ENCODE measurements at regions not wholly inside any gene's neighbourhood (a gene's known extent, or its start where the extent isn't known, plus 50 kb on each side); places are given as distances from the start of the nearest gene placed in this dataset.

DNA sequence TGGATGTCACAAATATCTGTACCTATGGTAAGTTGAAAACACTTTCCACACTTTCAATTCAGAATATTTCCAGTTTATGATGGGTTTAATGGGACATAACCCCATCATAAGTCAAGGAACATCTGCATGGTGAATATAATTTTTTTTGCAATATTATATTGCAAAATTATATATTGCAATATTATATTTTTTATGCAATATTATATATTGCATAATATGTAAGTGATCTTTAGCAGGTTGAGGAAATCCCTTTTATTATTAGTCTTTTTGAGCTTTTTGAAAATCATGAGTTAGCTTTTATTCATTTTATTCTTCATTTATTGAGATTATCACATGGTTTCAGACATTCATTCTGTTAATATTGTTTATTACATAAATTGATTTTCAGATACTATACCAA, 342.2 kb upstream of the GALNT5 start:
- no peak for ATAC-seq
- no peaks in the 10 kb centered on the region for H3K9me3 ChIP-seq (ENCODE audit: control insufficient read depth, insufficient read depth, low read depth, low read length)
- no peak for DNase-seq (ENCODE audit: low read depth, low spot score)
- intact Hi-C loops (cut with micrococcal nuclease; ENCODE audit: unreplicated experiment) (no loop called here), in situ Hi-C loops (cut with HindIII; ENCODE audit: low pct_unique_long_range_greater_than_20kb, low sequenced_read_pairs) (no loop called here)
- ChIA-PET POLR2A (no interaction called here), CTCF (no interaction called here)
- no peak overlapping the region for H3K4me3 ChIP-seq (ENCODE audit: low read depth in 2 of 2, low read length in 2 of 2)
- no TSS peak for BruUV-seq (replicated peaks)
- H3K36me3 ChIP-seq (ENCODE audit: control insufficient read depth, insufficient read depth, low read length), result no peaks in the 10 kb centered on the region
- no peaks in the 10 kb centered on the region for H3K27me3 ChIP-seq (ENCODE audit: control insufficient read depth, insufficient read depth, low read length)
- TF ChIP-seq POLR2AphosphoS5 (IDR thresholded peaks at IDR 0.05; ENCODE audit: low read depth, low read length), result no peak
- no peaks in the 10 kb centered on the region for H3K4me1 ChIP-seq (ENCODE audit: control insufficient read depth, insufficient read depth, low read length)
- H3K27ac ChIP-seq (ENCODE audit: low read length), result no peak overlapping the region

DNA sequence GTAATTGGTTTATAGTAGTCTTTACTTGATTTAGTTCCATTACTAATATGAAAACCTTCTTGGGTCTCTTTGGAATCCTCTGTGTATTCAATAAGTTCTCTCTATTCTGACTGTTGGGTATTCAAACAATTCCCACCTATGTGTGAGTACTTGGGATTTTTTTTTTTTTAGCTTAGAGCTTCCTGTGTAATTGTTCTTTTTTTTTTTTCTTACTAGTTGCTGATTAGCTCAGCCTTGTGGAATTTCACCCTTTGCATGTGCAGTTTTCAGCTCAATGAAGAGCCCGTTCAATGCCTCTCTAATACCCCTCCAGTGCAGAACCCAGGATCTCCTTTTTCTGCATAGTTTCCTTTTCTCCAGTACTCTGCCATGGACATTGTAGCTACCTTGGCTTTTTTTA, 339.1 kb upstream of the GALNT5 start:
- ChIA-PET POLR2A (no interaction called here), CTCF (no interaction called here)
- H3K4me3 ChIP-seq (ENCODE audit: low read depth in 2 of 2, low read length in 2 of 2), result no peak overlapping the region
- intact Hi-C loops (cut with micrococcal nuclease; ENCODE audit: unreplicated experiment) (no loop called here), in situ Hi-C loops (cut with HindIII; ENCODE audit: low pct_unique_long_range_greater_than_20kb, low sequenced_read_pairs) (no loop called here)
- H3K27me3 ChIP-seq (ENCODE audit: control insufficient read depth, insufficient read depth, low read length), result no peaks in the 10 kb centered on the region
- DNase-seq (ENCODE audit: low read depth, low spot score) (no peak), ATAC-seq (no peak)
- H3K4me1 ChIP-seq (ENCODE audit: control insufficient read depth, insufficient read depth, low read length), result no peaks in the 10 kb centered on the region
- no peak overlapping the region for H3K27ac ChIP-seq (ENCODE audit: low read length)
- no peaks in the 10 kb centered on the region for H3K9me3 ChIP-seq (ENCODE audit: control insufficient read depth, insufficient read depth, low read depth, low read length)
- no peaks in the 10 kb centered on the region for H3K36me3 ChIP-seq (ENCODE audit: control insufficient read depth, insufficient read depth, low read length)
- no TSS peak for BruUV-seq (replicated peaks)
- TF ChIP-seq, protein P1, sequence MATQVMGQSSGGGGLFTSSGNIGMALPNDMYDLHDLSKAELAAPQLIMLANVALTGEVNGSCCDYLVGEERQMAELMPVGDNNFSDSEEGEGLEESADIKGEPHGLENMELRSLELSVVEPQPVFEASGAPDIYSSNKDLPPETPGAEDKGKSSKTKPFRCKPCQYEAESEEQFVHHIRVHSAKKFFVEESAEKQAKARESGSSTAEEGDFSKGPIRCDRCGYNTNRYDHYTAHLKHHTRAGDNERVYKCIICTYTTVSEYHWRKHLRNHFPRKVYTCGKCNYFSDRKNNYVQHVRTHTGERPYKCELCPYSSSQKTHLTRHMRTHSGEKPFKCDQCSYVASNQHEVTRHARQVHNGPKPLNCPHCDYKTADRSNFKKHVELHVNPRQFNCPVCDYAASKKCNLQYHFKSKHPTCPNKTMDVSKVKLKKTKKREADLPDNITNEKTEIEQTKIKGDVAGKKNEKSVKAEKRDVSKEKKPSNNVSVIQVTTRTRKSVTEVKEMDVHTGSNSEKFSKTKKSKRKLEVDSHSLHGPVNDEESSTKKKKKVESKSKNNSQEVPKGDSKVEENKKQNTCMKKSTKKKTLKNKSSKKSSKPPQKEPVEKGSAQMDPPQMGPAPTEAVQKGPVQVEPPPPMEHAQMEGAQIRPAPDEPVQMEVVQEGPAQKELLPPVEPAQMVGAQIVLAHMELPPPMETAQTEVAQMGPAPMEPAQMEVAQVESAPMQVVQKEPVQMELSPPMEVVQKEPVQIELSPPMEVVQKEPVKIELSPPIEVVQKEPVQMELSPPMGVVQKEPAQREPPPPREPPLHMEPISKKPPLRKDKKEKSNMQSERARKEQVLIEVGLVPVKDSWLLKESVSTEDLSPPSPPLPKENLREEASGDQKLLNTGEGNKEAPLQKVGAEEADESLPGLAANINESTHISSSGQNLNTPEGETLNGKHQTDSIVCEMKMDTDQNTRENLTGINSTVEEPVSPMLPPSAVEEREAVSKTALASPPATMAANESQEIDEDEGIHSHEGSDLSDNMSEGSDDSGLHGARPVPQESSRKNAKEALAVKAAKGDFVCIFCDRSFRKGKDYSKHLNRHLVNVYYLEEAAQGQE (IDR thresholded peaks at IDR 0.05; ENCODE audit: insufficient read depth in 1 of 2, low read depth in 2 of 2, low read length in 1 of 2), result no peak
- no peak for TF ChIP-seq POLR2AphosphoS5 (IDR thresholded peaks at IDR 0.05; ENCODE audit: low read depth, low read length)

DNA sequence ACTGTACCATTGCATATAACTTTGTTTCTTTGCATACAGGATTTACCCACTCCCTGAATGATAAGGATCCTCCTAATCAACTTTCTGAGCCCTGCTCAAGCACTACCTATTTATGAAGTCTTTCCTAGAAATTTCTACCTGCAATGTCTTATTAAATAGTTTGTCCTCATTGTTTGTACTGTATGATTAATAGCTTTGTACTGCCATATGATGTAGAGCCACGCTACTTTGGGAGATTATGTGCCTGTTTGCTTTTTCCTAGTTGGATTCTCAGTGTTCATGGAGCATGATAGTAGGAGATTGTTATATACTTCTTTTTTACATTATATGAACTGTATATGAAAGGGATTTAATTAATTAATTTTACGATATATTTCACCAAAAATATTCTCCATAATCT, 327.1 kb upstream of the GALNT5 start:
- H3K27ac ChIP-seq (ENCODE audit: low read length), result no peak overlapping the region
- in situ Hi-C loops (cut with HindIII; ENCODE audit: low pct_unique_long_range_greater_than_20kb, low sequenced_read_pairs), result no loop called here
- CTCF ChIA-PET, result no interaction called here
- no peak for ATAC-seq
- no TSS peak for BruUV-seq (replicated peaks)
- no peak for TF ChIP-seq SIN3A (IDR thresholded peaks at IDR 0.05; ENCODE audit: borderline replicate concordance, insufficient read depth, low read depth, low read length)
- TF ChIP-seq TCF7L2 (IDR thresholded peaks at IDR 0.05; ENCODE audit: low read depth, low read length), result no peak
- TF ChIP-seq, protein P2, sequence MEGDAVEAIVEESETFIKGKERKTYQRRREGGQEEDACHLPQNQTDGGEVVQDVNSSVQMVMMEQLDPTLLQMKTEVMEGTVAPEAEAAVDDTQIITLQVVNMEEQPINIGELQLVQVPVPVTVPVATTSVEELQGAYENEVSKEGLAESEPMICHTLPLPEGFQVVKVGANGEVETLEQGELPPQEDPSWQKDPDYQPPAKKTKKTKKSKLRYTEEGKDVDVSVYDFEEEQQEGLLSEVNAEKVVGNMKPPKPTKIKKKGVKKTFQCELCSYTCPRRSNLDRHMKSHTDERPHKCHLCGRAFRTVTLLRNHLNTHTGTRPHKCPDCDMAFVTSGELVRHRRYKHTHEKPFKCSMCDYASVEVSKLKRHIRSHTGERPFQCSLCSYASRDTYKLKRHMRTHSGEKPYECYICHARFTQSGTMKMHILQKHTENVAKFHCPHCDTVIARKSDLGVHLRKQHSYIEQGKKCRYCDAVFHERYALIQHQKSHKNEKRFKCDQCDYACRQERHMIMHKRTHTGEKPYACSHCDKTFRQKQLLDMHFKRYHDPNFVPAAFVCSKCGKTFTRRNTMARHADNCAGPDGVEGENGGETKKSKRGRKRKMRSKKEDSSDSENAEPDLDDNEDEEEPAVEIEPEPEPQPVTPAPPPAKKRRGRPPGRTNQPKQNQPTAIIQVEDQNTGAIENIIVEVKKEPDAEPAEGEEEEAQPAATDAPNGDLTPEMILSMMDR (IDR thresholded peaks at IDR 0.05), result no peak
- H3K4me1 ChIP-seq (ENCODE audit: control insufficient read depth, insufficient read depth, low read length), result no peaks in the 10 kb centered on the region
- POLR2A ChIA-PET, result no interaction called here
- no peak for DNase-seq (ENCODE audit: low read depth, low spot score)
- H3K36me3 ChIP-seq (ENCODE audit: control insufficient read depth, insufficient read depth, low read length), result no peaks in the 10 kb centered on the region
- H3K9me3 ChIP-seq (ENCODE audit: control insufficient read depth, insufficient read depth, low read depth, low read length), result no peaks in the 10 kb centered on the region
- H3K27me3 ChIP-seq (ENCODE audit: control insufficient read depth, insufficient read depth, low read length), result no peaks in the 10 kb centered on the region
- H3K4me3 ChIP-seq (ENCODE audit: low read depth in 2 of 2, low read length in 2 of 2), result no peak overlapping the region
- intact Hi-C loops (cut with micrococcal nuclease; ENCODE audit: unreplicated experiment), result no loop called here
